ENCODE measurements at regions not wholly inside any gene's neighbourhood (a gene's known extent, or its start where the extent isn't known, plus 50 kb on each side); places are given as distances from the start of the nearest gene placed in this dataset.

- Histone ChIP-seq H3K4me3 (no peak overlapping the region), H3K4me1 (no peaks in the 10 kb centered on the region), H3K27ac (no peak overlapping the region), H3K36me3 (no peaks in the 10 kb centered on the region), H3K9me3 (no peaks in the 10 kb centered on the region), H3K27me3 (ENCODE audit: low read depth) (no peaks in the 10 kb centered on the region)
- intact Hi-C loops (cut with DNase I): no loop called here
- DNase-seq: no peak
- peak in 1 of 2 donors; percentile 28 for ATAC-seq
- no peak for TF ChIP-seq CTCF (IDR thresholded peaks at IDR 0.05)
Measured at GRCh38 chrX:39626749-39627148, 471.0 kb downstream of the BCOR start.

GRCh38 chrX:39627257-39627656 lies 470.5 kb downstream of the BCOR start:
- DNase-seq: no peak
- Histone ChIP-seq H3K4me1 (no peaks in the 10 kb centered on the region), H3K4me3 (no peak overlapping the region), H3K27me3 (ENCODE audit: low read depth) (no peaks in the 10 kb centered on the region), H3K36me3 (no peaks in the 10 kb centered on the region), H3K9me3 (no peaks in the 10 kb centered on the region), H3K27ac (no peak overlapping the region)
- no peak for ATAC-seq
- TF ChIP-seq CTCF (IDR thresholded peaks at IDR 0.05): no peak
- intact Hi-C loops (cut with DNase I): no loop called here

GRCh38 chrX:39629001-39629400 lies 468.8 kb downstream of the BCOR start:
- Histone ChIP-seq H3K27ac (no peak overlapping the region), H3K9me3 (no peaks in the 10 kb centered on the region), H3K27me3 (ENCODE audit: low read depth) (no peaks in the 10 kb centered on the region), H3K4me1 (no peaks in the 10 kb centered on the region), H3K4me3 (no peak overlapping the region), H3K36me3 (no peaks in the 10 kb centered on the region)
- no peak for DNase-seq
- intact Hi-C loops (cut with DNase I): no loop called here
- no peak for ATAC-seq
- no peak for TF ChIP-seq CTCF (IDR thresholded peaks at IDR 0.05)

GRCh38 chrX:39630344-39630743 lies 467.4 kb downstream of the BCOR start:
- H3K27ac ChIP-seq: no peak overlapping the region
- no peak overlapping the region for H3K4me3 ChIP-seq
- H3K36me3 ChIP-seq: no peaks in the 10 kb centered on the region
- DNase-seq: no peak
- no peak for TF ChIP-seq CTCF (IDR thresholded peaks at IDR 0.05)
- H3K9me3 ChIP-seq: no peaks in the 10 kb centered on the region
- H3K4me1 ChIP-seq: no peaks in the 10 kb centered on the region
- intact Hi-C loops (cut with DNase I): no loop called here
- ATAC-seq: no peak
- H3K27me3 ChIP-seq (ENCODE audit: low read depth): no peaks in the 10 kb centered on the region

- DNase-seq (no peak), ATAC-seq (no peak)
- H3K27ac ChIP-seq: no peak overlapping the region
- no peaks in the 10 kb centered on the region for H3K9me3 ChIP-seq
- no peaks in the 10 kb centered on the region for H3K36me3 ChIP-seq
- H3K27me3 ChIP-seq (ENCODE audit: low read depth): no peaks in the 10 kb centered on the region
- intact Hi-C loops (cut with DNase I): no loop called here
- no peaks in the 10 kb centered on the region for H3K4me1 ChIP-seq
- H3K4me3 ChIP-seq: no peak overlapping the region
- no peak for TF ChIP-seq CTCF (IDR thresholded peaks at IDR 0.05)
Measured at GRCh38 chrX:39631276-39632229, 466.2 kb downstream of the BCOR start.

Data from lower lobe of right lung (tissue), 2 donors.